ENCODE measurements at regions not wholly inside any gene's neighbourhood (a gene's known extent, or its start where the extent isn't known, plus 50 kb on each side); places are given as distances from the start of the nearest gene placed in this dataset.

GRCh38 chr5:163968651-163969050 lies 463.2 kb downstream of the MAT2B start:
- no peak for TF ChIP-seq SUZ12 (IDR thresholded peaks at IDR 0.05; ENCODE audit: unreplicated experiment)
- TF ChIP-seq CTCF (IDR thresholded peaks at IDR 0.05 in 2 of 3, conservative IDR thresholded peaks at IDR 0.05 in 1 of 3; ENCODE audit: control insufficient read depth in 2 of 3, extremely low read depth in 1 of 3, insufficient read depth in 1 of 3, low read depth in 3 of 3, low read length in 3 of 3) = no peak
- no peak for TF ChIP-seq REST (IDR thresholded peaks at IDR 0.05; ENCODE audit: low read depth, low read length)
- no peak for TF ChIP-seq TCF12 (IDR thresholded peaks at IDR 0.05; ENCODE audit: low read depth, low read length)
- TF ChIP-seq ZZZ3 (IDR thresholded peaks at IDR 0.05; ENCODE audit: control insufficient read depth, insufficient read length, low read depth) = no peak
- no peak for TF ChIP-seq POLR2A (IDR thresholded peaks at IDR 0.05; ENCODE audit: low read depth, low read length)
- no peak for TF ChIP-seq SP1 (IDR thresholded peaks at IDR 0.05; ENCODE audit: low read depth, low read length)

All from GM12878 (cell line).